GM10248 (cell line): ENCODE measurements at regions not wholly inside any gene's neighbourhood (a gene's known extent, or its start where the extent isn't known, plus 50 kb on each side); places are given as distances from the start of the nearest gene placed in this dataset.

ENCODE experiments used
- CTCF ChIA-PET: fragments of 300-600 bp; sonication (Branson Sonifier 250); formaldehyde crosslinking; extraction: SDS; loops from one replicate; lab custom pipeline; 2021; ENCODE audit warnings: antibody characterized with exemption; lab: Yijun Ruan, JAX
- POLR2A ChIA-PET: fragments of 350-650 bp; sonication (Branson Sonifier 250); formaldehyde crosslinking; extraction: SDS; loops from one replicate; lab custom pipeline; 2020; ENCODE audit warnings: antibody characterized with exemption; lab: Yijun Ruan, JAX
- DNase-seq: peaks from one replicate; pipeline ENCODE4 v3.0.0; 2012; ENCODE audit errors: extremely low spot score
- CTCF ChIP-seq: IDR thresholded peaks from 2 replicates; pipeline ENCODE4 v1.5.1; 2012; ENCODE audit warnings: mild to moderate bottlenecking, low read depth; ENCODE audit errors: extremely low read depth, missing control alignments, control extremely low read depth

GRCh38 chr18:39271654-39272053 lies 1706.1 kb upstream of the CELF4 start:
- POLR2A ChIA-PET: no interaction called here
- no peak for TF ChIP-seq CTCF
- CTCF ChIA-PET: interaction anchor here (2.0 kb wide), 1 partner anchor 10 kb away, joined by 6 read pairs; no protein-coding TSS in a partner anchor
- DNase-seq: no peak

- no peak for DNase-seq
- CTCF ChIA-PET: interaction anchor here (1.9 kb wide), 1 partner anchor 11 kb away, joined by 6 read pairs; no protein-coding TSS in a partner anchor
- POLR2A ChIA-PET: no interaction called here
- TF ChIP-seq CTCF: no peak
These were observed 1695.0 kb upstream of the CELF4 start for GRCh38 chr18:39260565-39260964.

- no peak for DNase-seq
- CTCF ChIA-PET: no interaction called here
- POLR2A ChIA-PET: no interaction called here
- no peak for TF ChIP-seq CTCF
These were observed 1694.1 kb upstream of the CELF4 start for GRCh38 chr18:39259736-39260135.

GRCh38 chr18:39244242-39244641 lies 1678.6 kb upstream of the CELF4 start:
- no peak for TF ChIP-seq CTCF
- DNase-seq: no peak
- POLR2A ChIA-PET: no interaction called here
- CTCF ChIA-PET: no interaction called here

- POLR2A ChIA-PET: no interaction called here
- DNase-seq: no peak
- CTCF ChIA-PET: no interaction called here
- TF ChIP-seq CTCF: no peak
These were observed 1675.9 kb upstream of the CELF4 start for GRCh38 chr18:39241534-39241933.

GRCh38 chr18:39238981-39239660 lies 1673.5 kb upstream of the CELF4 start:
- no peak for DNase-seq
- POLR2A ChIA-PET: no interaction called here
- TF ChIP-seq CTCF: no peak
- CTCF ChIA-PET: interaction anchor here (0.9 kb wide), 1 partner anchor 15 kb away, joined by 3 read pairs; no protein-coding TSS in a partner anchor
